ENCODE measurements at regions not wholly inside any gene's neighbourhood (a gene's known extent, or its start where the extent isn't known, plus 50 kb on each side); places are given as distances from the start of the nearest gene placed in this dataset.

DNA sequence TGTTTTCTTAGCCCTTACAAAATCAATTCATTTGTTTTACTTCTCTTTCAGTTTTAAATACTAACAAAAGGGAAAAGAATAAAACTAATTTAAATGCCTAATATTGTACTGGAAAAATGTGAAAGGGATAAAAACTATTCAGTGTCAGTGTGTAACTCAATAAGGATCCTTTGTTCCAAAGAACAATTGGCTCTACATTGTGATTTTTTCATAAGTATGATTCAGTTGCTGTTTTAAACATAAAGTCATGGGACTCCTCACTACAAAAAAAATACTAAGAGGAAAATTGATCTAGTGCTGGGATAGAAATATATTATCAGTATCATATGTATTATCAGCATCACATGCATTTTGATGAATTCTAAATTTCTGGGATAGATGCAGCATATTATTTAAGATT is 199.4 kb upstream of the TRAM1L1 start:
- TF ChIP-seq, protein P1, sequence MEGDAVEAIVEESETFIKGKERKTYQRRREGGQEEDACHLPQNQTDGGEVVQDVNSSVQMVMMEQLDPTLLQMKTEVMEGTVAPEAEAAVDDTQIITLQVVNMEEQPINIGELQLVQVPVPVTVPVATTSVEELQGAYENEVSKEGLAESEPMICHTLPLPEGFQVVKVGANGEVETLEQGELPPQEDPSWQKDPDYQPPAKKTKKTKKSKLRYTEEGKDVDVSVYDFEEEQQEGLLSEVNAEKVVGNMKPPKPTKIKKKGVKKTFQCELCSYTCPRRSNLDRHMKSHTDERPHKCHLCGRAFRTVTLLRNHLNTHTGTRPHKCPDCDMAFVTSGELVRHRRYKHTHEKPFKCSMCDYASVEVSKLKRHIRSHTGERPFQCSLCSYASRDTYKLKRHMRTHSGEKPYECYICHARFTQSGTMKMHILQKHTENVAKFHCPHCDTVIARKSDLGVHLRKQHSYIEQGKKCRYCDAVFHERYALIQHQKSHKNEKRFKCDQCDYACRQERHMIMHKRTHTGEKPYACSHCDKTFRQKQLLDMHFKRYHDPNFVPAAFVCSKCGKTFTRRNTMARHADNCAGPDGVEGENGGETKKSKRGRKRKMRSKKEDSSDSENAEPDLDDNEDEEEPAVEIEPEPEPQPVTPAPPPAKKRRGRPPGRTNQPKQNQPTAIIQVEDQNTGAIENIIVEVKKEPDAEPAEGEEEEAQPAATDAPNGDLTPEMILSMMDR (conservative IDR thresholded peaks at IDR 0.05): no peak
- TF ChIP-seq EZH2 (IDR thresholded peaks at IDR 0.05; ENCODE audit: low read depth): no peak

All from PC-9 (cell line).